NCI-H460 (cell line): ENCODE measurements at regions not wholly inside any gene's neighbourhood (a gene's known extent, or its start where the extent isn't known, plus 50 kb on each side); places are given as distances from the start of the nearest gene placed in this dataset.

ENCODE experiments used
- DNase-seq: peaks from one replicate; pipeline ENCODE4 v3.0.0-alpha.2; 2016; ENCODE audit warnings: low read depth; ENCODE audit errors: extremely low read depth

- DNase-seq, result no peak
These were observed 163.6 kb downstream of the GNAT3 start for GRCh38 chr7:80348223-80348622.

DNA sequence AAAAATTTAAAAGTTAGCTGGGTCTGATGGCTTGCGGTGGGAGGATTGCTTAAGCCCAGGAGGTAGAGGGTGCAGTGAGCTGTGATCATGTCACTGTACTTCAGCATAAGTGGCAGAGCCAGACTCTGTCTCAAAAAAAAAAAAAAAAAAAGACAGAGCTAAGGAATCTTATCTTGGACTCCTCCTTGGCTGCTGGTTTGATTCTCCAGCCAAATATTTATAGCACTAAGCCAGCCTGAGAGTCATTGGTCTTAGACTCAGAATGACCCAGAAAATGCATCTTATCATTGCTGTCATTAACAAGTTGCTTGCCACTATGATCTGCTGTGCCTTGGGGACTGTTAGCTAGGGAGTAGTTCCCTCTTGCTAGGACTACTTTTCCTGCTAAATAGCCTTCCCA lies 164.7 kb downstream of the GNAT3 start:
- DNase-seq, result no peak

DNA sequence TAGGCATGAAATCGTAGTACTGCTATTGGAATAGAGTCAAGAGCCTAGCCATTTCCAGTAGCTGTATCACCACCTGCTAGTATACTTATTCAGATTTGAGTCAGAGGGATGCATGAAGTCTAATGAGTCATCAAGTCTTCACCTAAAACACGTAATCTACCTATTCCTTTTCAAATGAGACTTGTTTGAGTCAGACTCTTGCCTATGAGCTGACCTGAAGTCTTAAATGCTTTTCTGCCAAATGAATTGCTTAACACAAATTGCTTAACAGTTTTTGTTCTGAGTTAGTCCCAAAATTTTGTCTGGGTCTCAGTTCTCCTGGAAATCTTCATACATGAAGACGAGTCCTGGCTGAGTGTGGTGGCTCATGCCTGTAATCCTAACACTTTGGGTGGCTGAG lies 165.2 kb downstream of the GNAT3 start:
- no peak for DNase-seq

DNA sequence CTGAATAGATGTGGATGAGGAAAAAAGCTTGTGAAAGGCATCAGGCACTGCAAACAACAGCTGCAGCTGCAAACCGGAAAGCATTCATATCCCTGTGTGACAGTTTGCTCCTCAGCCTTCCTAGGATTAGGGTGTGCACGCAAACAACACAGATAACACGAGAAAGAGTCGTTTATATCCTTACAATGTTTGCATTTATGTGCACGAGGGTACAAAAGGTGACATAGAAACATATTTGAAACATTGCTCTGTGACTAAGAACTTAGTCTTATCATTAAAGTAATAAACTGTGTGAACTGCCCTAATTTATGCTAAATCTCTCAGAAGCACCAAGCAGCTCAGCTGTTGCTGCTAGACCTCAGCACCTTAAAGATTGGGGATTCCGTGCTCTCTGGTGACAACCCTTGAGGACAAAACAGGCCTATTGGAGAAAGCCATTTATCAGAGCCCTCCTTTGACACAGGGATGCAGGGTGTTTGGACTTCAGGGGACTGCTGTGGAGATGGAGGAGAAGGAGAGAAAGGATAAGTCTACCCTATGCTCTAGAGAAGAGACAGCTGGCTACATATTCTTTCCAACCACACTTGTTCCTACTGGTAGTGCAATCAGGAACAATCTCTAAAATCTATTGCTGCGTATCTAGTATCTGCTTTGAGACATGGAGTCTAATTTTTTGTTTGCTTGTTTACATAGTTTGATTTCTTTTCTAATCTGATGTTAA lies 176.2 kb downstream of the GNAT3 start:
- no peak for DNase-seq

- DNase-seq, result no peak
These were observed 177.0 kb downstream of the GNAT3 start for GRCh38 chr7:80334908-80335307.

DNA sequence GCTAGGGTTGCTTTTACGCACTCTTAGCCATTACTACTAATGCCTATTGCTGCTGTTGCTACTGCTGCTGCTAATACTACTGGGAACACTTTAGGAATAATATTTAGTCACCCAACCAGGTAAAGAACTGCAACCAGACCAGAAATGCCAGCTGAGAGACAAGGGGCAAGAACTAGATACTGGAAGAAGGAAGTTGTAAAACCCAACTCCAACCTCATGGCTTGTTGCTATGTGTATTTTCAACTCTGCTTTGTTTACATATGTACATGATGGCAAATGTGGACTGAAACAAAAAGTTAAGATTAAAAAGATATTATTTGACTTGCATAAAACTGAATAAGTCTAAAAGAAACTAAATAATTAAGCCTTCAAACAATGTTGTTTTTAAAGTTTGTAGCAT lies 177.7 kb downstream of the GNAT3 start:
- no peak for DNase-seq

DNA sequence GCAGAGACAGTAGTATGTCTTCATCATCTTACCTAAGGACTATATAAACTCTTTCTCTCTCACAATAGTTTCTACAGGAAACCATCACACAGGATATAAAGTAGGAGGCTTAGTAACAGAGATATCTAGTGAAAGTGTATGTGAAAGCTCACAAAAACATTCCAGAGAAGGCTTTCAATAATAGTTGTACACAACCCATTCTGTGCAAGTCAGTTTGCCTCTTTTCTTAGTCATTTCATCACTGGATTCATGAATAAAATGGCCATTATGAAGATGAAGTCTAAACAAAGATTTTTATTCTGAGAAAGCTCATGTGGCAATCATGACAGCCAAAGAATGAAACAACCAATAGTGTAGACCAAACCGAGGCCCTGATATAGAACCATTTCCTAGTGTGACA lies 178.8 kb downstream of the GNAT3 start:
- DNase-seq, result no peak

DNA sequence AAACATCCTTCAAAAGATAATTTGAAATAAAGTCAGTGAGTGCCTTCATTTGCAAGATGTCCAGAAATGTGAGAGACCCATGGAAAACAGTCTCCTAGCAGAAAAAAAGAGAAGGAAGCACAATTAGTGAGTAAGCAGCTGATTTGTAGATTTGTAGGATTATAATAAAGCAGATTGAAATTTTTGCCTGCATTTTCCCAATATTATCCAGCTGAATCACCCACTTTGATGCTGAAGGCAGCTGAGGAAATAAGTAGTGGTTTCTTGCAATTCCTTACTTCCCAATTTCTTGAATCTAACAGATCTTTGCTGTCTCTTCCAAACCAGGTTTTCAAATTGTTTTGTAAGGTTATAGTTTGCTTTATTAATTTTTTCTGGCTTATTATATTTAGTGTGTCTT lies 181.4 kb downstream of the GNAT3 start:
- DNase-seq, result no peak

GRCh38 chr7:80324032-80324431 lies 187.8 kb downstream of the GNAT3 start:
- no peak for DNase-seq

DNA sequence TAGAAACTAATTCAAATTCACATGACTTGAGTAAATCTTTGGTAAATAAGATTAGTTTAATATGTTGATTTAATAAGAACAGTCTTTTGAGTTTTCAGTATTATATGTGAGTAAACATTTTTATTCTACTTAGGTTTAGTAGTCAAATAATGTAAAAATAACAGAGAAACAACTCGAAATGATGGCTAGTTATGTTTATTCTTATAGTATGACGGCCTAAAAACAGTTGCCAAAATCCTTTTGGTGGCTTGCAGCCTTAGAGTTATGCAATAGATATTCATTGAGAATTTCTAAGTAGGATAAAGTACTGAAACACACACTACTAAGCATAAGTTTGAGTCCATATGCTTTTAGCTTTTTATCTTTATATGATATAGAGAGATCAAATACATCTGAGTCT lies 184.8 kb downstream of the GNAI1 start:
- DNase-seq, result no peak

DNA sequence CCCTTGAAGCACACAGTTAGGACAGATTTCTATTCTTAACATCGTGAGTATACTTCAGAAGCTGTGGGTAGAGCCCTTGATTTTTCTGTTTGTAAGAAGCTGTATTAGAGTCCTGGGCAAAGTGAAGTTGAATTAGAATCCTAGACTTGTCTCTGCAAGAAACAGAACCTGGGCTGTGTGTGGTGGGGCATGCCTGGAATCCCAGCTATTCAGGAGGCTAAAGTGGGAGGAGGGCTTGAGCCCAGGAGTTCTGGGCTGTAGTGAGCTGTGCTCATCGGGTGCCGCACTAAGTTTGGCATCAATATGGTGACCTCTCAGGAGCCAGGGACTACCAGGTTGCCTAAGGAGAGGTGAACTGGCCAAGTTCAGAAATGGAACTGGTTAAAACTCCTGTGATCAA lies 183.4 kb downstream of the GNAI1 start:
- no peak for DNase-seq

DNA sequence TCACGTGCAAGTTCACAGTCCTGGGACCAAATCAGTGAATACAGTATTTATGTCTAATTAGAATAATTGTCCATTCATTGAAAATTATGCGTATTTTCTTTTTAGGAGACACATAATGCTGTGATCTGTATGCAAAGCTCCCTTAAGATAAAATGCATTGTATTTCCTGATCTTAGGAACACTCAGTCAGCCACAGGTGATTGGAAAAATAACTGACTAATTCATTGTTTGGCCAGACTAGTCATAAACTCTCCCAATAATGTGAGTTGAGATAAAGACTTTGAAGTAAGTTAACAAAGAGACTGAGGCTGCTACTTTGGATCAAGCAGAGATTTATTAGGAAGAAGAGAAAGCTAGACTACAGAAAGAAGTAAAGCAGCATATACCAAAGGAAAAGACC lies 182.2 kb downstream of the GNAI1 start:
- no peak for DNase-seq

DNA sequence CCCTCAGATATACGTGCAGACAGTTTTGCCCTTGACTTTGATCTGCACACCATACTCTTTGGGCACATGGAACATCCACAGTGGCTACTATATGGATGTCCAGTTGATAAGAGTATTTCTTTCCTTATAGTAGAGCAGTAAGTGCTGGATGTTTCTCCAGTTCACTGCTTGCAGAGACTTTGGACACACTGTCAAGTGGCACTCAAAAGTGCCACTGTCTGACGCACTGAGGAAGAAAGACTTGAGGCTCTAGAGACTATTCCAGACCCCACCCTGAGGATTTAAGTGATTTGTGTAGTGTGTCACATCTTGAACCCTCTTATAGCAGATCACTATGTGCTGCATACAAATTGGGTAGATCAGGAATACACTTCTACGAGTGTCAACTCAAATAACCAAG lies 179.1 kb downstream of the GNAI1 start:
- no peak for DNase-seq

GRCh38 chr7:80313067-80313626 lies 178.5 kb downstream of the GNAI1 start:
- DNase-seq, result no peak

- no peak for DNase-seq
These were observed 177.6 kb downstream of the GNAI1 start for GRCh38 chr7:80312139-80312661.

- no peak for DNase-seq
These were observed 176.7 kb downstream of the GNAI1 start for GRCh38 chr7:80311313-80311712.

DNA sequence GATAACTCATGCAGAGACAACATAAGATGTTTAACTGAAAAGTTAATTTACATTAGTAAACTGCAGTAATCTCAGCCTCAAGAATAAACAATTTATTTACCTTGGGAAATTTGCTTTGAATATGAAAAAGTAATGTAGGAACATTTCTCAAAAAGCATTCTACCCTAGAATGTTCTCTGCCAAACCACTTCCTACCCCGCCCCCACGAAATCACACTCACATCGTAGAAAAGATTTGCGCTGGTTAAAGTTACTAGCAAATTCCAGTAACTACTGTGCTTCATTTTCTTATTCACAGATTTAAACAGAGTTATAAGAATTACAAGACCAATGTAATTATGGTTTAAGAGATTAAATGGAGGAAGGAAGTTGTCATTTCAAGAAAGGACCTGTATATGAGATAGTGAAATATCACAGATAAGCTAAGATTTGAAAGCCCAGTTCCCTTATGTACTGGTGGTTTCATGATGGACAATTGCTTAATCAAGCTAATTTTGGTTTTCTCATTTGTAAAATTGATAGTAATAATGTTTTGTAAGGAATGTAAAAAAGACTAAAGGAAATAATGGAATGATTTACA lies 175.4 kb downstream of the GNAI1 start:
- DNase-seq, result no peak

GRCh38 chr7:80309377-80309776 lies 174.7 kb downstream of the GNAI1 start:
- DNase-seq, result no peak

GRCh38 chr7:80307227-80307856 lies 172.7 kb downstream of the GNAI1 start:
- no peak for DNase-seq

DNA sequence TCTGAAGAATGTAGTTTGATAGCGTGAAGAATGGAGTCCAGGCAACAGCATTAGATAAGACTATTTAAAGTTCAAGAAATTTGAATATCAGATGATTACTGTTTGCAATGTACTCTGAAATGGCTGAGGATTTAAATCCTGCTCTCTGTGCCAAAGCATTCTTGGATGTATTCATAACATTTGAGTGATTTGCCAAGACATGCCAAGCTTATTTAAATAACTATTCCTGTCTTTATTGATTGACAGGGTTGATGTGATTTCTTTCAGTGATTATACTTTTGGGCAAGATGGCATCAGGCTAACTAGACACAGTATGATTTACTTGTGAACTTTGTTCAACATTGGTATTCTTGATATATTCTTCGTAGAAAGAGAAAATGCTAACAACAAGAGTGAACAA lies 168.7 kb downstream of the GNAI1 start:
- no peak for DNase-seq

- no peak for DNase-seq
These were observed 168.0 kb downstream of the GNAI1 start for GRCh38 chr7:80302636-80303035.

- DNase-seq, result no peak
These were observed 167.4 kb downstream of the GNAI1 start for GRCh38 chr7:80302078-80302477.
